Suprapubic skin (tissue), 4 donors: ENCODE measurements at regions not wholly inside any gene's neighbourhood (a gene's known extent, or its start where the extent isn't known, plus 50 kb on each side); places are given as distances from the start of the nearest gene placed in this dataset.
"Not testable (repeated sequence)": the region's sequence is repeated elsewhere in the genome, so short reads cannot be mapped to it uniquely, and the experiment has no call there.

ENCODE experiments used
- DNase-seq, 2 donors: peaks; one replicate each; pipeline ENCODE4 v3.0.0-alpha.2; 2019; ENCODE audit warnings: low spot score in 2 of 2
- H3K27ac ChIP-seq: fragments of 200-600 bp; sonication (generic); one replicate; pipeline ENCODE4 v1.5.1; 2019
- H3K27me3 ChIP-seq: fragments of 200-600 bp; sonication (generic); one replicate; pipeline ENCODE4 v1.5.1; 2019
- H3K36me3 ChIP-seq: fragments of 200-600 bp; sonication (generic); one replicate; pipeline ENCODE4 v1.5.1; 2019
- H3K4me1 ChIP-seq: fragments of 200-600 bp; sonication (generic); one replicate; pipeline ENCODE4 v1.5.1; 2019
- H3K4me3 ChIP-seq: fragments of 200-600 bp; sonication (generic); one replicate; pipeline ENCODE4 v1.5.1; 2019; ENCODE audit warnings: mild to moderate bottlenecking
- H3K9me3 ChIP-seq: fragments of 200-600 bp; sonication (generic); one replicate; pipeline ENCODE4 v1.5.1; 2019
- EP300 ChIP-seq: sonication (generic); formaldehyde crosslinking; IDR thresholded peaks from one replicate; pipeline ENCODE4 v1.6.1; 2017; ENCODE audit warnings: antibody characterized with exemption
- POLR2A ChIP-seq, 2 donors: fragments of 450-650 bp; IDR thresholded peaks; one replicate each; pipeline ENCODE4 v1.6.1; 2017; ENCODE audit warnings: antibody characterized with exemption in 2 of 2, mild to moderate bottlenecking in 2 of 2, moderate library complexity in 2 of 2
- POLR2AphosphoS5 ChIP-seq, 3 donors: sonication (generic); formaldehyde crosslinking; IDR thresholded peaks; one replicate each; pipeline ENCODE4 v1.6.1; 2017; ENCODE audit warnings: antibody characterized with exemption in 3 of 3
- WGBS: methylation state at CpG from one replicate; pipeline ENCODE4 v1.1.5; 2018; 5-methylcytosine and 5-hydroxymethylcytosine counted together
- TF ChIP-seq, protein P1 (sequence below), 2 donors: fragments of 200-600 bp in 1 of 2; fragments of 450-650 bp in 1 of 2; sonication (generic) in 1 of 2; IDR thresholded peaks; one replicate each; pipeline ENCODE4 v1.5.1; 2016 to 2019; ENCODE audit warnings: antibody characterized with exemption in 2 of 2, mild to moderate bottlenecking in 1 of 2, moderate library complexity in 1 of 2

DNA sequence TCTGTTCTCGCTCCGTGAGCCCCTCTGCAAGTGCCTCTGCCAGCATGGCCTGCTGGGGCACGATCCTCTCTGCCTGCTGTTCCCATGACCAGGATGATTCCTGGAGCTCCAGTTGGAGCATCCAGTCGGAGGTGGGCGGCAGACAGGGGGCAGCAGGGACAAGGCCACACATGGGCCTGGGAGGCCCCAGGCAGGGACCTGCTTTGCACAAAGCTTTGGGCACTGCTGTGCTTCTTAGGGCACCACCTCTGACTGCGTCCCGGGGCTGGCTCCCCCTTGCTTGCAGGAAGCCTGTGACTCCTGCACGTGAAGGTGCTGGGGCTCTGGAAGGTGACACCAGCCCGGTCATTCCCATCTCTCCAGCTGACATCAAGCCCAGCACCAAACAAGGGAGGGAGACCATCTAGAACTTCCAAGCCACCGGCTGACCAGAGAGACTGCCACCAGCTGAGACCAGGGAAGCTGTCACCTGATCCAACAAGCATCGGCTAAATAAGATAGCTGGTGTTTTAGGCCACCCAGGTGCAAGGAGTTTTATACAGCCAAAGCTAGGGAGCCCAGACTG, 174.8 kb upstream of the FOXD4L5 start:
- TF ChIP-seq, protein P1, sequence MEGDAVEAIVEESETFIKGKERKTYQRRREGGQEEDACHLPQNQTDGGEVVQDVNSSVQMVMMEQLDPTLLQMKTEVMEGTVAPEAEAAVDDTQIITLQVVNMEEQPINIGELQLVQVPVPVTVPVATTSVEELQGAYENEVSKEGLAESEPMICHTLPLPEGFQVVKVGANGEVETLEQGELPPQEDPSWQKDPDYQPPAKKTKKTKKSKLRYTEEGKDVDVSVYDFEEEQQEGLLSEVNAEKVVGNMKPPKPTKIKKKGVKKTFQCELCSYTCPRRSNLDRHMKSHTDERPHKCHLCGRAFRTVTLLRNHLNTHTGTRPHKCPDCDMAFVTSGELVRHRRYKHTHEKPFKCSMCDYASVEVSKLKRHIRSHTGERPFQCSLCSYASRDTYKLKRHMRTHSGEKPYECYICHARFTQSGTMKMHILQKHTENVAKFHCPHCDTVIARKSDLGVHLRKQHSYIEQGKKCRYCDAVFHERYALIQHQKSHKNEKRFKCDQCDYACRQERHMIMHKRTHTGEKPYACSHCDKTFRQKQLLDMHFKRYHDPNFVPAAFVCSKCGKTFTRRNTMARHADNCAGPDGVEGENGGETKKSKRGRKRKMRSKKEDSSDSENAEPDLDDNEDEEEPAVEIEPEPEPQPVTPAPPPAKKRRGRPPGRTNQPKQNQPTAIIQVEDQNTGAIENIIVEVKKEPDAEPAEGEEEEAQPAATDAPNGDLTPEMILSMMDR (IDR thresholded peaks at IDR 0.05), result no peak
- no peak for TF ChIP-seq POLR2AphosphoS5 (IDR thresholded peaks at IDR 0.05)
- TF ChIP-seq POLR2A (IDR thresholded peaks at IDR 0.05), result no peak
- TF ChIP-seq EP300, result no peak
- Histone ChIP-seq H3K9me3 (peaks cover under 1% of the 10 kb centered on the region), H3K4me1 (no peaks in the 10 kb centered on the region), H3K27ac (no peak overlapping the region), H3K27me3 (no peaks in the 10 kb centered on the region), H3K4me3 (no peak overlapping the region), H3K36me3 (no peaks in the 10 kb centered on the region)
- no peak for DNase-seq
- 88% methylated on average over 3 of the region's 11 CpGs for whole genome bisulfite sequencing

DNA sequence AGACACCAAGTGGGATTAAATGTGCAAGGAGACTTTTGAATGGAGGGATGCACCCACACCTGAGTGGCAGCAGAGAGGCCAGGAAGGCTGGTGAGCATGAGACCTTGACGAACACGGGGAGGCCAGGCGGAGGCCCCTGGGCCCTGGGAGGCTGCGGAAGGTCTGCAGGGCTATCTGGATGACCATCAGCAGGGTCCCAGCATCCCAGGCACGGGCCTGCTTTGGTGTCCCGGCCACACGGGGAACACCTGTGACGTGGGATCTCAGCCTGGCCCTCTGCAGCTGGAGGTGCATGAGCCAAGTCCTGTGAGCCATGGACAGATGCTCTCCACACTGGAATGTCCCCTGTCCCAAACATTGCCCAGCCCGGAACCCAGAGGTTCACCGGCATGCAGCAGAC, 174.0 kb upstream of the FOXD4L5 start:
- 100% methylated on average over 1 of the region's 10 CpGs for WGBS
- H3K36me3 ChIP-seq, result no peaks in the 10 kb centered on the region
- no peak overlapping the region for H3K27ac ChIP-seq
- H3K9me3 ChIP-seq, result no peaks in the 10 kb centered on the region
- H3K4me1 ChIP-seq, result no peaks in the 10 kb centered on the region
- TF ChIP-seq EP300, result no peak
- no peak for TF ChIP-seq POLR2AphosphoS5 (IDR thresholded peaks at IDR 0.05)
- TF ChIP-seq, protein P1 (IDR thresholded peaks at IDR 0.05), result no peak
- H3K4me3 ChIP-seq, result no peak overlapping the region
- H3K27me3 ChIP-seq, result no peaks in the 10 kb centered on the region
- DNase-seq, result no peak

GRCh38 chr9:65458465-65458864, 173.5 kb upstream of the FOXD4L5 start:
- Histone ChIP-seq H3K9me3 (no peaks in the 10 kb centered on the region), H3K36me3 (no peaks in the 10 kb centered on the region), H3K27ac (no peak overlapping the region), H3K4me1 (no peaks in the 10 kb centered on the region), H3K27me3 (no peaks in the 10 kb centered on the region), H3K4me3 (no peak overlapping the region)
- no peak for DNase-seq
- WGBS, result 89% methylated on average over 20 of the region's 20 CpGs
- TF ChIP-seq, protein P1 (IDR thresholded peaks at IDR 0.05), result no peak
- TF ChIP-seq POLR2A (IDR thresholded peaks at IDR 0.05) (no peak), POLR2AphosphoS5 (IDR thresholded peaks at IDR 0.05) (no peak), EP300 (no peak)

DNA sequence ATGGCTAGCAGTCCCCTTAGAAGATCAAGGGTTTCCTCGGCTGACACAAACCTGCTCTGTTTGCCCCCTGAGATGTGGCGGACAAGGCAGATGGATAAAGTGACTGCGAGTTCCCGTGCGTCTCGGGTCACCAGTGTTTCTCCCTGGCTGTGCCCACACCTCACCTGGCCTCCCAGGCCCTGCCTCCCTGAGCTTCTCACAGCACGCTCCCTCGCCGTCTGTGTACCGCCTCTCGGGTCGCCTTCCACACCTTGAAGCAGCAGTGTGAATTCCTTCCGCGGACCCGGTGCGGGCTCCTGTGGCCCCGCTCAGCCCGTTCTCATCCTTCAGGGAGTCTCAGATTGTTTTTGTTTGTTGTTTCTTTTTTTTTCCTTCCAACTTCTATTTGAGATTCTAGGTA, 172.0 kb upstream of the FOXD4L5 start:
- H3K36me3 ChIP-seq, result not testable (repeated sequence)
- WGBS, result 90% methylated on average over 18 of the region's 18 CpGs

DNA sequence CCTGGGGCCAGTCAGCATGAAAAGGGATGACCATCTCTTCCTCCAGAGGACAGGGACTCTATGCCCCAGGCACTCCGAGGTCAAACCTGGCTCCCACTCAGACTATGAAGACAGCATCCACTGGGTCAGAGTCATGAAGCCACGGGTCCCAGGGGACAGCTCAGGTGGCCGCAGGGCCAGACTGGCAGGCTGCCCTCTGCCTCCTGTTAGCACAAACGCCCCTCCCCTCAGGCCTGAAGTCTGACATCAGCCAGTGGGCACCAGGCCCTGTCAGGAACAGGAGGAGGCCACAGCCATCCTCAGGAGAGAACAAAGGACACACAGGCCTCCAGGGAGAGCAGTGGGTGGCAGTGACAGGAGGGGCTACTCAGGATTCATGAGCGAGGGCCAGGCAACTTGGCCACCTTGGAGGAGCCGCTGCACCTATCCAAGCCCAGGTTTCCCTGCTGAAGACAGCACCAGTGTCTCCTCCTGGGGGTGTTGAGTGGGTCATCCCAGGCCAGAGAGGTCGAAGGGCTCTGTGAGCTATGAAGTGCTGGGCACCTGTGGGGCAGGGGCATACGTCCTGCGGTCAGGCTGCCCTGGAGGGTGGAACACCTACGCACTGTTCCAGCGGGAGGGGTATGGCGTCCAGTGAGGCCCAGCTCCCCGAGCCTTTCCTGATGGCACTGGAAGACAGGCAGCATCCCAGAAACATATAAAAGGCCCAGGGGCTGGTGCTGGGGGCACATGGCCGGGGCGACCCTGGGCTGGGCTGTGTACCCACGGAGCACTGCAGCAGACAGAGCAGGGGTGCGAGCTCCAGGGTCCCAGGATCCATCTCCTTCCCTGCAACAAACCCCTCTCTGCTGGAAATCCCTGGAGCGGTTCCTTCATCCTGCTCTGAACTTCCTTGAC, 171.0 kb upstream of the FOXD4L5 start:
- H3K4me1 ChIP-seq, H3K27me3 ChIP-seq, H3K9me3 ChIP-seq, H3K27ac ChIP-seq, H3K4me3 ChIP-seq, H3K36me3 ChIP-seq: not testable (repeated sequence)
- 93% methylated on average over 8 of the region's 18 CpGs for WGBS
- DNase-seq, result peak in 1 of 2 donors; percentile 73

More for the DNA sequence above, 172.0 kb upstream of the FOXD4L5 start:
- H3K4me1 ChIP-seq, DNase-seq, H3K9me3 ChIP-seq, H3K27ac ChIP-seq, H3K4me3 ChIP-seq, H3K27me3 ChIP-seq: not testable (repeated sequence)

GRCh38 chr9:65455136-65455535, 170.1 kb upstream of the FOXD4L5 start:
- WGBS, result 87% methylated on average over 8 of the region's 13 CpGs
- H3K4me1 ChIP-seq, result not testable (repeated sequence)

DNA sequence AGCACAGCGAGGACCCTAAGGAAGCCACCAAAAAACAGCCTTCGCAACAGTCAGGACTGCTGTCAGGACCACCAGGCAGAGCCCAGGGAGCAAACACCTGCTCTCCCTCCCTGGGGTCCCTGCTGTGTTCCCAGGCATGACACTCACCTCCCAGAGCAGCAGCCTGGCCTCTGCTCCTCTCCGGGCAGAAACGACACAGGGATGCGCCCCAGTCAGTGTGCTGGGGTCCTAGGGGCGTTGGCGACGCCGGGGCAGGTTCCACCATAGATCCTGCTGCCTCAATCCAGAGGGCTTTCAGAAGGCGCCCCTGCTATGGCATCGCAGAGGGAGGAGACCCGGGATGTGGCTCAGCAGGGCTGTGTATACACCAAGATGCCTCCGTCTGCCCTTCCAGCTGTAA, 169.7 kb upstream of the FOXD4L5 start:
- not testable (repeated sequence) for H3K9me3 ChIP-seq, H3K36me3 ChIP-seq, H3K4me3 ChIP-seq, H3K4me1 ChIP-seq, H3K27ac ChIP-seq, H3K27me3 ChIP-seq
- WGBS, result 75% methylated on average over 10 of the region's 13 CpGs
- DNase-seq, result peak in 1 of 2 donors; percentile 24

More at GRCh38 chr9:65455136-65455535, 170.1 kb upstream of the FOXD4L5 start:
- H3K4me3 ChIP-seq, H3K27ac ChIP-seq, H3K36me3 ChIP-seq, H3K27me3 ChIP-seq, H3K9me3 ChIP-seq: not testable (repeated sequence)
- peak in 1 of 2 donors; percentile 67 for DNase-seq

DNA sequence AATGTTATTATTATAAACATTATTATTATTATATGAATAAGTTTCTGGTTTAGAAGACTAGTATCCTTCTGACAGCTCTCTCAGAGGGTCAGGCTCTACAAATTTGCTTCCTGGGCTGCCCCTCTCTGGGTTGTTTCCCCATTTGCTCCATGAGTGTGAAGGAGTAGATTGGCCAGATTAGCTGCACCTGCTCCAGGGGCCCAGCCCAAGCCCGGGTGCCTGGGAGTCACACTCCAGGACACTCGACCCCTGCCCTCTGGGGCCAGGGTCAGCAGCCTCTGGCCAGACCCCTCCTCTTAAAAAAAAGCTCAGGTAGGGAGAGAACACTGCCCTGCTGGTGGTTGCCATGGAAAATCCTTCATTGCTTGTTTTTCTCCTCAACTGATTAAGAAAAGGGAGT, 169.0 kb upstream of the FOXD4L5 start:
- H3K36me3 ChIP-seq, H3K4me1 ChIP-seq, H3K27ac ChIP-seq, H3K27me3 ChIP-seq, H3K9me3 ChIP-seq, H3K4me3 ChIP-seq: not testable (repeated sequence)
- WGBS, result no CpG with 5 or more reads among the region's 2 CpGs
- DNase-seq, result peak in 1 of 2 donors; percentile 23

DNA sequence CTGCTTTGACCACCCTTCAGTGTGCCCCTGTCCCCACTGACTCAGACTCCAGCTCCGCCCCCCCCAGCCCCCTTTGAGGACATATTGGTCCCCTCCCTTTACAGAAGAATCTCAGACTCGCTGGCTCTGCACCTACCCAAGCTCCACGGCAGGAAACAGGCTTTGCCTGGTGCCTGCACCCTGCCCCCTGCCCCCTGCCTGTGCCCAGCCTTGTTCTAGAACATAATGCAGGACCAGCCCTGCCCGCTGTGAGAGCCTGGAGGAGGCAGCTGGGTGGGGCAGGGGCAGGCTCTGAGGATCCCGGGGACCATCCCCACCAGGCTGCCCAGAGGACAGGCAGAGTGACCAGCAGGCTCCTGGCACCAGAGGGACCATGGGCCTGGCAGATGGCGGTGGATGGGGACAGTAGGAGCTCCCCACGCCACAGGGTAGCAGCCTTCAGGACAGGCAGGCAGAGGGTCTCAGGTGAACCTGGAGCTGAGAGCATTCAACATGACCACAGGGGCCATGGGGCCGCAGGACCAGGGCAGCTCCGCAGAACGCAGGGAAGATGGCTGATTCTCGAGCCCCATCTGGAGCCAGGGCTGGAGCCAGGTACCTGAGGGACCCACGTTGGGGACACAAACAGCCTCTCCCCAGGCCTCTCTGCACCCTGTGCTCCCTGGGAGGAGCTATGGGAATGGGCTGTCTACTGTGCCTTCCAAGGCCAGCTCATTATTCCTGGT, 165.0 kb upstream of the FOXD4L5 start:
- not testable (repeated sequence) for H3K4me1 ChIP-seq, H3K4me3 ChIP-seq, H3K36me3 ChIP-seq, H3K9me3 ChIP-seq, H3K27ac ChIP-seq, H3K27me3 ChIP-seq
- 76% methylated on average over 3 of the region's 12 CpGs for WGBS
- peak in 1 of 2 donors; percentile 61 for DNase-seq
